Epidermal melanocyte (primary cell): ENCODE measurements at regions not wholly inside any gene's neighbourhood (a gene's known extent, or its start where the extent isn't known, plus 50 kb on each side); places are given as distances from the start of the nearest gene placed in this dataset.
"Not testable (repeated sequence)": the region's sequence is repeated elsewhere in the genome, so short reads cannot be mapped to it uniquely, and the experiment has no call there.

ENCODE experiments used
- DNase-seq: peaks from one replicate; pipeline ENCODE4 v3.0.0; 2011; ENCODE audit warnings: low spot score; ENCODE audit not compliant: insufficient read length

GRCh38 chrY:18951657-18952435 is 178.3 kb upstream of the HSFY2 start:
- no peak for DNase-seq

- no peak for DNase-seq
These were observed 177.5 kb upstream of the HSFY2 start for GRCh38 chrY:18951019-18951418.

GRCh38 chrY:18936831-18937230 is 163.3 kb upstream of the HSFY2 start:
- no peak for DNase-seq

- DNase-seq: no peak
These were observed 145.7 kb upstream of the HSFY2 start for GRCh38 chrY:18919256-18919655.

- DNase-seq: no peak
These were observed 139.3 kb upstream of the HSFY2 start for GRCh38 chrY:18912846-18913245.

- no peak for DNase-seq
These were observed 136.3 kb upstream of the HSFY2 start for GRCh38 chrY:18909846-18910245.

- DNase-seq: not testable (repeated sequence)
These were observed 132.7 kb upstream of the HSFY2 start for GRCh38 chrY:18906198-18906597.

GRCh38 chrY:18904296-18904695 is 130.8 kb upstream of the HSFY2 start:
- DNase-seq: no peak

- no peak for DNase-seq
These were observed 118.5 kb upstream of the HSFY2 start for GRCh38 chrY:18891994-18892393.

GRCh38 chrY:18889548-18889947 is 116.0 kb upstream of the HSFY2 start:
- no peak for DNase-seq

- DNase-seq: no peak
These were observed 111.2 kb upstream of the HSFY2 start for GRCh38 chrY:18884748-18885147.

GRCh38 chrY:18869145-18869544 is 95.6 kb upstream of the HSFY2 start:
- not testable (repeated sequence) for DNase-seq

- not testable (repeated sequence) for DNase-seq
These were observed 93.5 kb upstream of the HSFY2 start for GRCh38 chrY:18866887-18867551.

GRCh38 chrY:18860856-18861255 is 87.3 kb upstream of the HSFY2 start:
- DNase-seq: not testable (repeated sequence)

- not testable (repeated sequence) for DNase-seq
These were observed 85.1 kb upstream of the HSFY2 start for GRCh38 chrY:18858484-18859191.

- DNase-seq: not testable (repeated sequence)
These were observed 81.6 kb upstream of the HSFY2 start for GRCh38 chrY:18855184-18855583.

GRCh38 chrY:18853323-18853722 is 79.8 kb upstream of the HSFY2 start:
- not testable (repeated sequence) for DNase-seq

GRCh38 chrY:18836643-18837042 is 63.1 kb upstream of the HSFY2 start:
- not testable (repeated sequence) for DNase-seq
